ENCODE measurements at regions not wholly inside any gene's neighbourhood (a gene's known extent, or its start where the extent isn't known, plus 50 kb on each side); places are given as distances from the start of the nearest gene placed in this dataset.

DNA sequence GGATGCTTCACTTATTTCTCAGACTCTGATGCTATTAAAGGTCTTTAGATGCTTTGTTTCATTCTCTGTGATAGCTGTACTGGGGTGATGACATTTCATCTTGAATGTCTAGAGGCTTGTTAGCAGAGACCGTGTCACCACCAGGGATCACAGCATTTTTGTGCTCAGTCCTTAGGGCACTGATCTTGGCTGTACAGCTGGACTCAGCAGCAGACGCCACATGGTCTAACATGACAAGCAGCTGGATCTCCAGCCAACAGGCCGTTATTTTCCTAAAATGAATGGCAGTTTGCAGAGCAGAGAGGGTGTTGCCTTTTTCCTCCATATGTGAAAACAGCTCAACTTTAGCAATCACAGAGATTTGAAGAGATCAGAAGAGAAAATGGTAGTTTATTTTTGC lies 491.8 kb downstream of the CDH2 start:
- Histone ChIP-seq H2AK5ac (ENCODE audit: low read depth, low read length) (no peak overlapping the region), H3K27me3 (ENCODE audit: control insufficient read depth, insufficient read depth, low read length) (no peaks in the 10 kb centered on the region; the same call in 1 of the 2 replicates), H3K79me1 (ENCODE audit: low read depth in 1 of 2, low read length in 2 of 2) (no peaks in the 10 kb centered on the region), H3K9me3 (ENCODE audit: control insufficient read depth, insufficient read depth, low read length) (no peaks in the 10 kb centered on the region), H3K36me3 (ENCODE audit: control insufficient read depth, insufficient read depth, low read length) (no peaks in the 10 kb centered on the region), H2BK15ac (ENCODE audit: low read depth, low read length) (no peak overlapping the region), H3K14ac (replicated peaks; ENCODE audit: low read depth, low read length) (no peak overlapping the region), H4K20me1 (ENCODE audit: insufficient read depth, low read length) (no peaks in the 10 kb centered on the region), H3K27ac (ENCODE audit: insufficient read depth, low read length) (no peak overlapping the region), H2AK9ac (replicated peaks; ENCODE audit: low read depth, low read length, poor library complexity) (no peak overlapping the region), H4K8ac (ENCODE audit: low read depth in 2 of 2, low read length in 2 of 2) (no peak overlapping the region), H2AFZ (replicated peaks; ENCODE audit: low read length, poor library complexity) (no peak overlapping the region), H3K4me3 (ENCODE audit: insufficient read depth, low read depth, low read length) (no peak overlapping the region), H2BK20ac (ENCODE audit: low read depth, low read length) (no peak overlapping the region), H3K9me1 (ENCODE audit: insufficient read depth, low read length) (no peaks in the 10 kb centered on the region), H4K5ac (ENCODE audit: low read depth, low read length) (no peak overlapping the region), H3K4me1 (ENCODE audit: control insufficient read depth, insufficient read depth, low read length) (no peaks in the 10 kb centered on the region), H3K4me2 (ENCODE audit: low read depth, low read length) (no peak overlapping the region), H3K18ac (ENCODE audit: low read depth, low read length) (no peak overlapping the region), H4K91ac (ENCODE audit: insufficient read depth, low read depth, low read length) (no peak overlapping the region), H2BK5ac (ENCODE audit: low read depth, low read length, poor library complexity, severe bottlenecking) (no peak overlapping the region), H3K23ac (ENCODE audit: low read depth, low read length) (no peak overlapping the region), H3K56ac (ENCODE audit: extremely low read depth, insufficient read depth, low read length) (no peak overlapping the region), H3K4ac (ENCODE audit: low read depth, low read length) (no peak overlapping the region), H3K9ac (ENCODE audit: low read depth, low read length) (no peak overlapping the region), H2BK120ac (ENCODE audit: low read depth, low read length) (no peak overlapping the region)
- ChIA-PET POLR2A (ENCODE audit: unreplicated experiment) (no interaction called here), CTCF (interaction anchor here (0.6 to 0.8 kb wide), 3 partner anchors 21 to 1496 kb away, joined by 3 read pairs; no protein-coding TSS in a partner anchor)
- TF ChIP-seq RCOR1 (IDR thresholded peaks at IDR 0.05; ENCODE audit: insufficient replicate concordance, low read length) (no peak), RAD21 (IDR thresholded peaks at IDR 0.05; ENCODE audit: low read length) (no peak), MXI1 (IDR thresholded peaks at IDR 0.05; ENCODE audit: borderline replicate concordance, low read depth, low read length) (no peak), MAFK (IDR thresholded peaks at IDR 0.05; ENCODE audit: low read depth, low read length) (no peak), MAZ (IDR thresholded peaks at IDR 0.05; ENCODE audit: borderline replicate concordance, low read depth, low read length) (no peak), CEBPB (IDR thresholded peaks at IDR 0.05; ENCODE audit: low read depth, low read length) (no peak), CHD1 (IDR thresholded peaks at IDR 0.05; ENCODE audit: low read depth, low read length) (no peak), RFX5 (IDR thresholded peaks at IDR 0.05; ENCODE audit: low read depth, low read length) (no peak), FOS (IDR thresholded peaks at IDR 0.05; ENCODE audit: low read depth, low read length) (no peak), BHLHE40 (IDR thresholded peaks at IDR 0.05; ENCODE audit: low read depth, low read length) (no peak), POLR2A (IDR thresholded peaks at IDR 0.05; ENCODE audit: low read depth, low read length) (no peak)
- TF ChIP-seq, protein P1, sequence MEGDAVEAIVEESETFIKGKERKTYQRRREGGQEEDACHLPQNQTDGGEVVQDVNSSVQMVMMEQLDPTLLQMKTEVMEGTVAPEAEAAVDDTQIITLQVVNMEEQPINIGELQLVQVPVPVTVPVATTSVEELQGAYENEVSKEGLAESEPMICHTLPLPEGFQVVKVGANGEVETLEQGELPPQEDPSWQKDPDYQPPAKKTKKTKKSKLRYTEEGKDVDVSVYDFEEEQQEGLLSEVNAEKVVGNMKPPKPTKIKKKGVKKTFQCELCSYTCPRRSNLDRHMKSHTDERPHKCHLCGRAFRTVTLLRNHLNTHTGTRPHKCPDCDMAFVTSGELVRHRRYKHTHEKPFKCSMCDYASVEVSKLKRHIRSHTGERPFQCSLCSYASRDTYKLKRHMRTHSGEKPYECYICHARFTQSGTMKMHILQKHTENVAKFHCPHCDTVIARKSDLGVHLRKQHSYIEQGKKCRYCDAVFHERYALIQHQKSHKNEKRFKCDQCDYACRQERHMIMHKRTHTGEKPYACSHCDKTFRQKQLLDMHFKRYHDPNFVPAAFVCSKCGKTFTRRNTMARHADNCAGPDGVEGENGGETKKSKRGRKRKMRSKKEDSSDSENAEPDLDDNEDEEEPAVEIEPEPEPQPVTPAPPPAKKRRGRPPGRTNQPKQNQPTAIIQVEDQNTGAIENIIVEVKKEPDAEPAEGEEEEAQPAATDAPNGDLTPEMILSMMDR (conservative IDR thresholded peaks at IDR 0.05; ENCODE audit: low read depth, low read length): no peak
- TF ChIP-seq, protein P2, sequence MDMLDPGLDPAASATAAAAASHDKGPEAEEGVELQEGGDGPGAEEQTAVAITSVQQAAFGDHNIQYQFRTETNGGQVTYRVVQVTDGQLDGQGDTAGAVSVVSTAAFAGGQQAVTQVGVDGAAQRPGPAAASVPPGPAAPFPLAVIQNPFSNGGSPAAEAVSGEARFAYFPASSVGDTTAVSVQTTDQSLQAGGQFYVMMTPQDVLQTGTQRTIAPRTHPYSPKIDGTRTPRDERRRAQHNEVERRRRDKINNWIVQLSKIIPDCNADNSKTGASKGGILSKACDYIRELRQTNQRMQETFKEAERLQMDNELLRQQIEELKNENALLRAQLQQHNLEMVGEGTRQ (IDR thresholded peaks at IDR 0.05; ENCODE audit: low read depth, low read length): no peak
- in situ Hi-C loops (cut with MboI; ENCODE audit: low sequenced_read_pairs): loop anchor here (10.0 kb wide), 1 partner anchor 500 kb away; no protein-coding TSS in a partner anchor
- intact Hi-C loops (cut with micrococcal nuclease): loop anchor here (1.0 to 10.0 kb wide), 2 partner anchors 330 to 504 kb away; no protein-coding TSS in a partner anchor
- DNase-seq (no peak), ATAC-seq (ENCODE audit: low read depth) (no peak)
- WGBS, 2 experiments (ENCODE audit: extremely low coverage in 2 of 2, insufficient read length in 1 of 2): no CpG with 5 or more reads among the region's 3 CpGs
- dilution Hi-C loops (cut with HindIII; ENCODE audit: low sequenced_read_pairs, unreplicated experiment): no loop called here
- no TSS peak for BruUV-seq (replicated peaks)
